HG03342 (cell line): ENCODE measurements at regions not wholly inside any gene's neighbourhood (a gene's known extent, or its start where the extent isn't known, plus 50 kb on each side); places are given as distances from the start of the nearest gene placed in this dataset.
"Not testable (repeated sequence)": the region's sequence is repeated elsewhere in the genome, so short reads cannot be mapped to it uniquely, and the experiment has no call there.

Experiments used
- ATAC-seq: cut with Tn5 transposase; IDR thresholded peaks from one replicate; pipeline ENCODE4 v1.9.1; 2021; ENCODE audit warnings: mild to moderate bottlenecking, moderate library complexity; ENCODE audit not compliant: unreplicated experiment

DNA sequence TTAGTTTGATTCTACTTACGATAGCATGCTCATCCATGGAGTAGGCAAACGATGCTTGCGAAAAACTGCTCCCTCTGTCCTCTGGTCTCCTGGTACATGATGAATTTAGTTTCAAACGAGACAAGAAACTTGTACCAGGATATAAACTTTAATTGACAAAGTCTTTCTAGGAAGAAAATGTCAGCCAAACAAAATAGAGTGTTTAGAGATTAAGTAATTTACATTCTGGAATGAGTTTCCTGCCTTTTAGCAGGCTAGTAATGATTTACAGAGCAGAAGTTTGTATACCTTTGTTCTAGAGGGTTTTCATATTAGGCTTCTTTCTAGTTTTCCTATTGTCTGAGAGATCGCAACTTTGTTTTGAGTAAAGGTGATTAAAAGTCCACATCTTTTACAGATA, 206.9 kb downstream of the RPL10L start:
- no peak for ATAC-seq

DNA sequence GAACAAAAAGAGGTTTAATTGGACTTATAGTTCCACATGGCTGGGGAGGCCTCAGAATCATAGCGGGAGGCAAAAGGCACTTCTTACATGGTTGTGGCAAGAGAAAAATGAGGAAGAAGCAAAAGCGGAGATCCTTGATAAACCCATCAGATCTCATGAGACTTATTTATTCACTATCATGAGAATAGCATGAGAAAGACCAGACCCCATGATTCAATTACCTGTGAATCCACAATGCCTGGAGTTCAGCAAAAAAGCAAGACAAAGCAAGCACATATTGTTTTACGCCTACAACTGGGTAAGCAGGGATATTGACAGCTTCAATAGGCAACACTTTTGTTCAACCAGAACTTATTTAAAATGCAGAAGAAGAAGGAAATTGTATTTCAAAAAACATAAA, 218.2 kb downstream of the RPL10L start:
- ATAC-seq = no peak

DNA sequence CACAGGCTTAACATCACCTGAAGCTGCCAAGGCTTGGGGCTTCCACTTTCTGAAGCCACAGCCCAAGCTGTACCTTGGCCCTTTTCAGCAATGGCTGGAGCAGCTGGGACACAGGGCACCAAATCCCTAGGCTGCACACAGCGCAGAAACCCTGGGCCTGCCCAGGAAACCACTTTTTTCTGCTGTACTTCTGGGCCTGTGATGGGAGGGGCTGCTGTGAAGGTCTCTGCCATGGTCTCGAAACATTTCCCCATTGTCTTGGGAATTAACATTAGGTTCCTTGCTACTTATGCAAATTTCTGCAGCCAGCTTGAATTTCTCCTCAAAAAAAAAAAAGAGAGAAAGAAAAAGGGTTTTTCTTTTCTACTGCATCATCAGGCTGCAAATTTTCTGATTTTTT, 219.1 kb downstream of the RPL10L start:
- no peak for ATAC-seq

DNA sequence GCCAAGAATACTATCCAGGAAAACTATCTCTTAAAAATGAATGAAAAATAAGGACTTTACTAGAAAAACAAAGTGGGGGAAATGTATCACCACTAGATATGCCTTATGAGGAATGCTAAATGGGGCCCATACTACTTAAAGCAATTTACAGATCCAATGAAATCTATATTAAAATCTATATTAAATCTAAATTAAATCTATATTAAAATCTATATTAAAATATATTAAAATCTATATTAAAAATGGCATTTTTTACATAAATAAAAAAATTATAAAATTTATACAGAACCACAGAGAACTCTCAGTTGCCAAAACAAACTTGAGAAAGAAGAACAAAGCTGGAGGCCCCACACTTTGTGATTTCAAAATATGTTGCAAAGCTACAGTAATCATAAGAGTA, 234.5 kb downstream of the RPL10L start:
- no peak for ATAC-seq

DNA sequence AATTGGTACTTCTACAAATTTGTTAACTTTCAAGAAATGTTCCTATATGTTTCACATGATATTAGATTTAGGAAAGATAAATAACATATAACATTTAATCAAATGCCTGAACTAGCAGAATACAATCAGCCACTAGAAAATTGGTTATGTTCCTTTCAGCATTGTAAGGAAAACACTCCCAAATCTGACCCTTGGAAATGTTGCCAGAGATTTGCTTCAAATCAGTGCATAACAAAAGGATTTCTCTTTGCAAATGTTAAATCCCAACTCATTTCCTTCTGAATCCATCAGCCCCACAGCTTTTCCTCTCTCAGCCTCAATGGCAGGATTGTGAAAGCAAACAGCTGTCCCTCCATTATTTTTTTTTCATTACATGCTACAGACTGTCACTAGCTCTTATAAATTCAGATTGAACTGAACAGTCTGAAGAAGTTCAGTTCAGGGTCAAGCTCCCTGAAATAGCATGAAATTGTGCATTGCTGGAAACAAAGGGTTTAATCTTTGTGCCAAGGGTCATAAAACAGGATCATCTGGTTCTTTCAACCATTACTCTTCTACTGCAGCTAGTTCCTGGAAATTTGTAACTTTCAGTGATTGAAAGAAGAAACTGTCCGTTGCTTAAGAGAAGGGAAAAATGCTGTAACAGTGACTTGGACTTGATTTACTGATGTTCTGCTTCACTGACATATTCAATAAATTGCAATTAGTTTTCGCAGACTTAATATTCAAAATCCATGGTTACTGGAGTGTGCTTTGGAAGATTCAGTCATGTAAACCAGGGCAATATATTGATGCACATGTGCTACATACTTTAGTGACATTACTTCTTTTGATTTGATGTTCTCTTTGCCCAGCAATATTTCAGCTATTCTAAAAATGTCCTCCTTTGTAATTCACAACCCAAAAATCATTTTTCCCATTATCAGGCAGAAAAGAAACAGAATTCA, 246.4 kb downstream of the RPL10L start:
- no peak for ATAC-seq

DNA sequence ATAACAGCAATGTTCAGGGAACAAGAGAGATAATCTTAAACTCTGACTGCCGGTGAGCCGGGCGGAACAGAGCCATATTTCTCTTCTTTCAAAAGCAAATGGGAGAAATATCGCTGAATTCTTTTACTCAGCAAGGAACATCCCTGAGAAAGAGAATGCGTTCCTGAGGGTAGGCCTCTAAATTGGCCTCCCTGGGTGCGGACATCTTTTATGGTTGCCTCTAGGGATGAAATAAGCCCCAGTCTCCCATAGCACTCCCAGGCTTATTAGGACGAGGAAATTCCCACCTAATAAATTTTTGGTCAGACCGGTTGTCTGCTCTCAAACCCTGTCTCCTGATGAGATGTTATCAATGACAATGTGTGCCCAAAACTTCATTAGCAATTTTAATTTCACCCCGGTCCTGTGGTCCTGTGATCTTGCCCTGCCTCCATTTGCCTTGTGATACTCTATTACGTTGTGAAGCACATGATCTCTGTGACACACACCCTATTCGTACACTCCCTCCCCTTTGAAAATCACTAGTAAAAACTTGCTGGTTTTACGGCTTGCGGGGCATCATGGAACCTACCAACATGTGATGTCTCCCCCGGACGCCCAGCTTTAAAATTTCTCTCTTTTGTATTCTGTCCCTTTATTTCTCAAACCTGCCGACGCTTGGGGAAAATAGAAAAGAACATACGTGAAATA, 249.4 kb downstream of the RPL10L start:
- ATAC-seq = not testable (repeated sequence)

DNA sequence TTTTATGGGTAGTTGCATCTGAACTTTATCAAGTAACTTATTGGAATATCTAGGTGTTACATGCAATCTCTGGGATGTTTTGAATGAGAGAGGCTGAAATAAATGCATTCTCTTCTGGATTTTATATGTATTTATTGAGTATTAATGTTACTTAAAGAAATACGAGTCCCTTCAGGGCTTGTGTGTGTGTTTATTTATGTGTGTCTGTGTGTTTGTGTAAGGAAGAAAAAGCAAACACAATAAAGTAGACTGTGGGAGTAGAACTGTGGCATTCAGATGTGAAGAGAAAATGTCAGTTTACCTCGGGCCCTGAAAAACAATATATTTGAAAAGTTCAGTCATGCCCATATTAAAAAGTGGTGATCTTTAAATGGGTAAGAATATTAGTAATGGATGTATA, 250.5 kb downstream of the RPL10L start:
- ATAC-seq = no peak

DNA sequence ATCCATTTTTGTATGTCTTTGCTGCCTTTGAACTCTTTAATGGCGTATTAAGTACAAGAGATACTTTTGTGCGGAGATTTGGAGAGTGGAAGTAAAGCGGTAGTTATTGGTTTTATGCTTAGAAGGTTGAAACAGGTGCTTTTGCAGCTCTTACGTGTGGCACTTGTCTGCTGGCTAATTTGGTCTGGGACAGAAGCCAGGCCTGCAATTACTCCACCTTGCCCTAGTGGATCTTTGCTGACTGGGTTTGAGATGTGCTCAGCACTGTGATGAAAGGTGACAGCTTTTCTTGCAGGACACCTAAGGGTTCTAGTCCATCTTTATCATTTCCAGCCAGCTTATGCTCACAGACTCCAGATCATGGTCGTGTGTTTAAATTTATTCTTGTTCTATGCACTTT, 252.5 kb downstream of the RPL10L start:
- no peak for ATAC-seq

DNA sequence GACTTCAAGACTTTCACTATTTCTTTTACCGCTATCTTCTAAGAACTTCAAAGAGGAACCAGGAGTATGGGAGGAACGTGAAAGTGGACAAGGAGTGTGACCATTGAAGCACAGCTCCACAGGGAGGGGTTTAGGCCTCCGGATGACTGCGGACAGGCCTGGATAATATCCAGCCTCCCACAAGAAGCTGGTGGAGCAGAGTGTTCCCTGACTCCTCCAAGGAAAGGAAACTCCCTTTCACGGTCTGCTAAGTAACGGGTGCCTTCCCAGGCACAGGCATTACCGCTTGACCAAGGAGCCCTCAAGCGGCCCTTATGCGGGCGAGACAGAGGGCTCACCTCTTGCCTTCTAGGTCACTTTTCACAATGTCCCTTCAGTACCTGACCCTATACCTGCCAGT, 267.0 kb downstream of the RPL10L start:
- ATAC-seq = no peak

DNA sequence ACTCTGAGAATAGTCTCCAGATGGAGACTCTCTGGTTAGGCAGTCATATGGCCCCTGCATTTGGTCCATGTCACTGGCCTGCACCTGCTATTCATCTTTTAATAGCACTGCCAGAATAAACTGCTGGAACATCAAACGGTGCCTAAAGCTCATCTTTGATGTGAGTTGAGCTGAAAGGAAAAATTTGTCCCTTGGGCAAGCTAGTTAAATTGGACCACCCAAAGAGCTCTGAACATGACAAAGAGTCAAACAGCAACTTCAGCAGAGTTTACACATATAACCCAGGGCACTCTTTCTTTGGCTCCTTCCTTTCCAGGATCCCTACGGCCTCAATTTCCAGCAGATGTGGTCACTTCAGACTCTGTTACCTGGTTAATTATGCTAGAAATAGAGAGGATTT, 269.9 kb downstream of the RPL10L start:
- ATAC-seq = no peak

DNA sequence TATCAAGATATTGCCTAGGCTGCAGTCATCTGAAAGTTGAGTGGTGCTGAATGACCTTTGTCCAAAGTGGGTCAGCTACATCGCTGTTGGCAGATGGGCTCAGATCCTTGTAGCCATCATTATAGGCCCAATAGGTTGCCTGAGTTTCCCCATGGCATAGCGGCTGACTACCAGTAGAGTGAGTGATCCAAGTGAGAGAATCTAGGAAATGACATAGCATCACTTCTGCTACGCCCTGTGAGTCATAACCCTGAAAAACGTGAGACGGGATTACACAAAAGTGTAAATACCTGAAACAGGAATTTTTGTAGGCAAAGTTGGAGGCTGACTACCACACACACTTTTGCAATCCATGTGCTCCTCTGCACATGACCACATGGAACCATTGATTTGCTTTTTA, 273.3 kb downstream of the RPL10L start:
- ATAC-seq = no peak

DNA sequence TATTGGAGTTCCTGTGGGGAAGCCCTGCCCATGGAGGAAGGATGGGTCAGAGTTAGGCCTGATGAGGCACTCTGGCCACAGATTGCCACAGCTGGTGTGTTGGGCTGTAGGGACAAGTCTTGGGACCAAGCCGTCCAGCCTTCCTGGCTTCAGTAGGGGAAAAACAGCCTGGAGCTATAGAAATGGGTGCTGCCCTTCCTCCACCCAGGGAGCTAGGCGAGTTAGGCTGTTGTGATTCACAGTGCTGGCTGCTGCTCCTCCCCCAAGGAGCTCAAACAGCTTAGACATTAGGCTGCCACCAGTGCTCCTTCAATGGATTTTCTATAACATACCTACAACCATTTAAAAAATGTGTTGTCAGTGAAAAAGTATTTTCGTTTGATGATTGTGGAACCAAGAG, 274.3 kb downstream of the RPL10L start:
- ATAC-seq = no peak

DNA sequence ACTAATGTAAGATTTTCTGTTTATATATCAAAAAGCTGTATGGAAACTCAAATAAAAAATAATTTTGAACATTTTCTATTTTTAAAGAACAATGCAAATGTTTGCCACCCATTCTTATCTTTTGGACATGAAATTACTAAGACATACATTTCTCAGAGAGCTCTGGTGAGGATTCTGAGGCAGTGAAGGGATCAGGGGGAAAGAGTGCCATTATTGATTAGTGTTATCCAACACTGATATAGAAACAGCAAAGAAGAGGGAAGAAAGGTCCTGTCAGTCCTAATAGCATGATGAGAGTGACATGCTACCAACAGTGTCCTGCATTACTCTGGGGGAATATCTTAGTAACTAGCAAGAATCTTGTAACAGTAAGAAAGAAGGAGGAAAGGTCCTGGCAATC, 282.2 kb downstream of the RPL10L start:
- ATAC-seq = no peak

DNA sequence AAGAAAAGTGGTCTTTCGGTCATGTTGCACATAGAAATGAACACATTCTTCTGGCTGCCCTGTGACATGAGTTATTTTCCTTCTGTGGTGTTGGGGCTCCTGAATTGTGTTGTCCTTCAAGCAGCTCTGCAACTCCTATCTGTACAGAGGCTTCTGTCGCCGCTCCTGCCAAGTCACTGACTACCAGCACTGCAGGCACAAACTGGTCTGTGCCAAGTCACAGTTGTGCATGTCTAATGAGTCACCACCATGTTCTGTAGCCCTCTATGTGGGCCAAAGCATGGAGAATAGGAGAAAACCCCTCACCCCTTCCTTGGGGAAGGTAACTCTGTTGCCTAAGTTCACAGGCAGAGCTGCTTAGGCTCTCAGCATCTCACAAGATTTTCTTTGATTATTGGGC, 283.3 kb downstream of the RPL10L start:
- no peak for ATAC-seq

DNA sequence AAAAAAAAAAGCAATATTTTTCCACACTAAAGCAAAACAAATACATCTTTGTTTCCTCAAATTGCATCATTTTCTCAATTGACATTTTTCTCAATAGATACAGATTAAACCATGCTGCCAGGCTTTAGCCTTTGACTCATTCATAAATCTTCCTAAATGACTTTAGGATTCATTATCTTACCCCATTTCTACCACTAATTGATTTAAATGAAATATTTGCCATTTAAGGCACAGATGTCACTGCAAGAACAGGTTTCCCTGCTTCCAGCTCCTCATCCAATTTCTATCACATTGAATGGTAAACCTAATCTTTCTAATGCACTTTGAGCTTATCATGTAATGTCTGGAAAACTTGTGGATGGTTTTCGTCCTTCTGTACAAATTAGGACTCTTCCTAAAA, 298.7 kb downstream of the RPL10L start:
- ATAC-seq = no peak

DNA sequence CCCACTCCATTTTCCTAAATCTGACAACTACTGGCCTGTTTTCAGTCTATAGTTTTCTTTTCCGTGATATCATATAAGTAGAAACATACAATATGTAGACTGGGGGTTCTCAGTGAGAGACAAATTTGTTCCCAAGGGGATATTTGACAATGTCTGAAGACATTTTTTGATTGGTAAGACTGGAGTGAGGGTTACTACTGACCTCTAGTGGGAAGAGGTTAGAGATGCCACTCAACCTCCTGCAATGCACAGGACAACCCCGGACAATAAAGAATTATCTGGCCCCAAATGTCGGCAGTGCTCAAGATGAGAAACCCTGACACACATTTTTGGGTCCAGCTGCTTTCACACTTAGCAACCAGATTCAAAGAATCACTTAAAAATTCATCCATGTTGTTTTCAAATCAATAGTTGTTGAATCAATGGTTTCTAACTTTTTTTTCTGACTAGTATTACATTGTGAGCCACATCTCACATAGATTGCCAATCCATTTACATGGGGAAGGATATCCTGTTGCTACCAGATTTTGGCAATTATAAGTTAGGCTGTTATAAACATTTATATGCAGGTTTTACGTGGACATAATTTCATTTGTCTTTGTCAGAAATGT, 307.1 kb downstream of the RPL10L start:
- peak; percentile 85 for ATAC-seq

DNA sequence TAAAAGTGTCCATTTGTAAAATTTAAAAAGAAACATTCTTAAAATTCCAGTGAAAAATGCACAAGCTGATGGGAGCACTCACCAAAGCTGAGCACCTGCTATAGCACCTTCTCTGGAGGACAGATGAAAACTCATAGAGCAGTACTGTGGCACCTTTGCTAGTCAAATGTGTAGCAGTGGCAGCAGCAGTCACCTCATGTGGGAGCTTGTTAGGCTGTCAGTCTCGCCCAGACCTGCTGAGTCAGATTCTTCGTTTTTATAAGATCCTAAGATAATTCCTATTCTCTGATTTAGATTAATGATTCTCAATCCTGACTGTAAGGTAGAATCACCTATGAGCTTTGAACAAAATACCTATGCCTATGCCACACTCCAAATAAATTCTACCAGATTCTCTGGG, 325.8 kb downstream of the RPL10L start:
- no peak for ATAC-seq

DNA sequence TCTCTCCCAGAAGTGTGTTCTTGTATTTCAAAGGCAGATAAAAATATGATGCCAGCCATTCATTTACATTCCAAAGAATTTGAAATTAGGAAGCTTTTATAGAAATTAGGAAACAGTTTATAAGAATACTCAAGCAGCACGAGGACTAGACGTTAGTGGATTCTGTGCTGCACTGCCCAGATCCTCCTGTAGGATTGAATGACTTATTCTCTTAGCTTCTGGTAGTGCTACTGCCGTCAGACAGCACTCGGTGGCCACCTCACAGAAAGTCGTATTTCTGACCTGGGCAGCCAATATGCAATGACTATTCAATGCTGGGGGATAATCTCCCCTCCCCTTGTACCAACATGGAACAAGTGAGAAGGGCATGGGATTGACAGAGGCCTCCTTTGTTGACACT, 326.4 kb downstream of the RPL10L start:
- ATAC-seq = no peak

DNA sequence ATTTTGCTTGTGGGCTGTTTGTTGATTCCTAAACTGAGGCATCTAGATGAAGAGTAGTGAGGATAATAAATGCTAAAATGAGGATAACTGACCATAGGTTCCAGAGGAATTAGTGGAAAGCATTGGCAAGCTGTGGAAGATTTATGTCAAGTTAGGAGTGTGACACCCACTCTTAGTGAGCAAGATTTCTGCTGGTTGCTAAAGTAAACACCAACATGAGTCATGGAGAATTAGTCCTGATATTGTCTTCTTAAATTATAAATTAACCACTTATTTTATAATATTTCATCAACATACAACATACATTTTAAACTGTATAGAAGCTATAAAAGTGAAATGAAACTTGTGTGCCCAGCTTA, 328.2 kb downstream of the RPL10L start:
- ATAC-seq = no peak

DNA sequence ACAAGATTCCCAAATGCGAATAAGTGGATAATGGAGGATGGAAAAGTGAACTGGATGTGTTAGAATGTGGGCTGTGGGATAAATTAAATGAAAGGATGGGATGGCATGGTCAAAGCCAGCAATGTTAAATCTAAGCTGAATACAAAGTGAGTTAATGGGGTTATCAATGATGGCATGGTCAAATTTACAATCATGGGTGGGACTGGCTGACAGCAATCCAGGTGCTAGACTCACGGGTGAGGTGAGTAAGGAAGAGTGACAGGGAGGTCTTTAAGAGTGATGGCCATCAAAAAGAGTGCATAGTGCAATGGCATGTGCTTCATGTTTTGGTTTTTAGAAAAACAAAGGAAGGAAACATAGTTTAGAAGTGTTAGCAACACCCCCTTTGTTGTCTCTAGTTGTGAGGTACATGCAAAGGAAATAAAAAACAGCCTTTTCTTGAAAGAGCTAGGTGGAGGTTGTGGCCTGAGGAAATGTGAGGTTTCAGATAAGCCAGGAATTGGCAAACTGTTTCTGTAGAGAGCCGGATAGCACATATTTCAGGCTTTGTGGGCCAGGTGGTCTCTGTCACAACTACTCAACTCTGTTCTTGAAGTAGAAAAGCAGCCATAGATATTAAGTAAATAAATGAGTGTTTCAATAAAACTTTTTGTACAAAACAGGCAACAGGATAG, 328.7 kb downstream of the RPL10L start:
- no peak for ATAC-seq

DNA sequence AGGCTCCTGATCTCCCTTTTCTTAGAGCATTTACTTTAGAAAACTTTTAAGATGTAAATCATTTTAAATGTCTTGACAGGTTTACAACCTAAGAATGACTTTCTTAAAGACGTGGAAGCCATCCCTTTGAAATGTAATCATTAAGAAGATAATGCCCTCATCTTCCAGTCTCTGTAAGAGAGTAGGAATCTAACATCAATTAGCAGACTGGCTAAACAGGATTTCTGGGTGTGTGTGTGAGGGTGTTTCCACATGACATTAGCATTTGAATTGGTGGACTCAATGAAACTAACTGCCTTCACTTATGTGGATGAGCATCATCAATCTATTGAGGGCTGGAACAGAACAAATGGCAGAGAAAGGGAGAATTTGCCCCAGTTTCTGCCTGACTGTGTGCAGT, 329.5 kb downstream of the RPL10L start:
- no peak for ATAC-seq
